ENCODE measurements at regions not wholly inside any gene's neighbourhood (a gene's known extent, or its start where the extent isn't known, plus 50 kb on each side); places are given as distances from the start of the nearest gene placed in this dataset.

GRCh38 chr13:62433660-62434059, 1018.0 kb upstream of the PCDH20 start (continued):
- TF ChIP-seq ZNF8 (CRISPR knock-in tag; IDR thresholded peaks at IDR 0.05) (no peak), ESRRG (CRISPR knock-in tag; IDR thresholded peaks at IDR 0.05) (no peak), TOX (CRISPR knock-in tag; IDR thresholded peaks at IDR 0.05; ENCODE audit: borderline replicate concordance) (no peak), CSDC2 (CRISPR knock-in tag; IDR thresholded peaks at IDR 0.05) (no peak)

GRCh38 chr13:62432906-62433305, 1017.3 kb upstream of the PCDH20 start:
- TF ChIP-seq ZNF8 (CRISPR knock-in tag; IDR thresholded peaks at IDR 0.05) = no peak
- no peak for TF ChIP-seq PPARA (CRISPR knock-in tag; IDR thresholded peaks at IDR 0.05; ENCODE audit: borderline replicate concordance)
- no peak for TF ChIP-seq POU6F1 (CRISPR knock-in tag; IDR thresholded peaks at IDR 0.05; ENCODE audit: borderline replicate concordance, low read depth)
- TF ChIP-seq TCF4 (CRISPR knock-in tag; IDR thresholded peaks at IDR 0.05; ENCODE audit: borderline replicate concordance) = no peak
- no peak for TF ChIP-seq ZFP30 (CRISPR knock-in tag; IDR thresholded peaks at IDR 0.05)
- TF ChIP-seq CREB5 (CRISPR knock-in tag; IDR thresholded peaks at IDR 0.05; ENCODE audit: low read depth) = no peak
- TF ChIP-seq OSR1 (CRISPR knock-in tag; IDR thresholded peaks at IDR 0.05) = no peak
- no peak for TF ChIP-seq ESRRG (CRISPR knock-in tag; IDR thresholded peaks at IDR 0.05)
- TF ChIP-seq CSRNP3 (CRISPR knock-in tag; IDR thresholded peaks at IDR 0.05) = no peak
- TF ChIP-seq ZC3H10 (CRISPR knock-in tag; IDR thresholded peaks at IDR 0.05) = no peak
- no peak for TF ChIP-seq CSDC2 (CRISPR knock-in tag; IDR thresholded peaks at IDR 0.05)
- TF ChIP-seq ISL1 (CRISPR knock-in tag; IDR thresholded peaks at IDR 0.05) = no peak
- no peak for TF ChIP-seq ARNTL (CRISPR knock-in tag; IDR thresholded peaks at IDR 0.05; ENCODE audit: borderline replicate concordance, low read depth)
- TF ChIP-seq GLIS3 (CRISPR knock-in tag; IDR thresholded peaks at IDR 0.05) = no peak
- TF ChIP-seq BACH2 (CRISPR knock-in tag; IDR thresholded peaks at IDR 0.05; ENCODE audit: borderline replicate concordance) = no peak
- TF ChIP-seq ZNF565 (CRISPR knock-in tag; conservative IDR thresholded peaks at IDR 0.05; ENCODE audit: low read depth) = no peak
- TF ChIP-seq RARB (CRISPR knock-in tag; IDR thresholded peaks at IDR 0.05) = no peak
- no peak for TF ChIP-seq ZNF70 (CRISPR knock-in tag; IDR thresholded peaks at IDR 0.05)
- TF ChIP-seq PATZ1 (CRISPR knock-in tag; IDR thresholded peaks at IDR 0.05; ENCODE audit: borderline replicate concordance) = no peak
- ATAC-seq = no peak

- TF ChIP-seq TSHZ2 (CRISPR knock-in tag; IDR thresholded peaks at IDR 0.05) (no peak), ZNF565 (CRISPR knock-in tag; conservative IDR thresholded peaks at IDR 0.05; ENCODE audit: low read depth) (no peak), BACH2 (CRISPR knock-in tag; IDR thresholded peaks at IDR 0.05; ENCODE audit: borderline replicate concordance) (no peak), ZNF8 (CRISPR knock-in tag; IDR thresholded peaks at IDR 0.05) (no peak), SNAI2 (CRISPR knock-in tag; IDR thresholded peaks at IDR 0.05) (no peak), ARNTL (CRISPR knock-in tag; IDR thresholded peaks at IDR 0.05; ENCODE audit: borderline replicate concordance, low read depth) (no peak), OSR1 (CRISPR knock-in tag; IDR thresholded peaks at IDR 0.05) (no peak), ISL1 (CRISPR knock-in tag; IDR thresholded peaks at IDR 0.05) (no peak), ZNF70 (CRISPR knock-in tag; IDR thresholded peaks at IDR 0.05) (no peak), ESRRG (CRISPR knock-in tag; IDR thresholded peaks at IDR 0.05) (no peak), ZFP30 (CRISPR knock-in tag; IDR thresholded peaks at IDR 0.05) (no peak), CREB5 (CRISPR knock-in tag; IDR thresholded peaks at IDR 0.05; ENCODE audit: low read depth) (no peak), TOX (CRISPR knock-in tag; IDR thresholded peaks at IDR 0.05; ENCODE audit: borderline replicate concordance) (no peak), PATZ1 (CRISPR knock-in tag; IDR thresholded peaks at IDR 0.05; ENCODE audit: borderline replicate concordance) (no peak), POU6F1 (CRISPR knock-in tag; IDR thresholded peaks at IDR 0.05; ENCODE audit: borderline replicate concordance, low read depth) (no peak)
- no peak for ATAC-seq
These were observed 1016.6 kb upstream of the PCDH20 start for GRCh38 chr13:62432295-62432694.
